ENCODE measurements at regions not wholly inside any gene's neighbourhood (a gene's known extent, or its start where the extent isn't known, plus 50 kb on each side); places are given as distances from the start of the nearest gene placed in this dataset.

GRCh38 chr2:38163006-38163405, 87.1 kb upstream of the CYP1B1 start:
- TF ChIP-seq CTCF (conservative IDR thresholded peaks at IDR 0.05): no peak
- TF ChIP-seq ZFX (IDR thresholded peaks at IDR 0.05): no peak

All from C4-2B (cell line).